Keratinocyte (primary cell): ENCODE measurements at regions not wholly inside any gene's neighbourhood (a gene's known extent, or its start where the extent isn't known, plus 50 kb on each side); places are given as distances from the start of the nearest gene placed in this dataset.

ENCODE experiments used
- DNase-seq: peaks from one replicate; pipeline ENCODE4 v3.0.0-alpha.2; 2011; ENCODE audit warnings: low read depth, missing footprints, low spot score
- FAIRE-seq: peaks from 2 replicates; lab custom pipeline; 2011; peaks lifted over from hg19 to GRCh38; lab: Jason Lieb, UNC
- H2AFZ ChIP-seq: 2 replicates; pipeline ENCODE4 v1.6.0; 2012; ENCODE audit warnings: low read length, control low read depth, inconsistent platforms; ENCODE audit not compliant: control insufficient read depth
- H3K27ac ChIP-seq: 2 replicates; pipeline ENCODE4 v1.5.1; 2011; ENCODE audit warnings: low read length; ENCODE audit not compliant: control insufficient read depth, insufficient read depth
- H3K27me3 ChIP-seq: 3 replicates; pipeline ENCODE4 v1.6.0; 2011; ENCODE audit warnings: low read length; ENCODE audit not compliant: control insufficient read depth, insufficient read depth; ENCODE audit errors: extremely low read depth
- H3K36me3 ChIP-seq, 2 experiments: 2 replicates in 1 of 2; 3 replicates in 1 of 2; pipeline ENCODE4 v1.5.1; 2011; ENCODE audit warnings: low read length in 2 of 2, mild to moderate bottlenecking in 1 of 2; ENCODE audit not compliant: control insufficient read depth in 2 of 2, insufficient read depth in 2 of 2; ENCODE audit errors: extremely low read depth in 1 of 2
- H3K4me1 ChIP-seq: 3 replicates; pipeline ENCODE4 v1.5.1; 2011; ENCODE audit warnings: low read length; ENCODE audit not compliant: control insufficient read depth, insufficient read depth; ENCODE audit errors: extremely low read depth
- H3K4me2 ChIP-seq: 3 replicates; pipeline ENCODE4 v1.6.0; 2011; ENCODE audit warnings: low read depth, low read length; ENCODE audit not compliant: control insufficient read depth, insufficient read depth; ENCODE audit errors: extremely low read depth
- H3K4me3 ChIP-seq, 3 experiments: fragments of 200-600 bp in 1 of 3; sonication (generic) in 1 of 3; 2 replicates in 2 of 3; 3 replicates in 1 of 3; pipeline ENCODE4 v1.5.1; 2011 to 2016; ENCODE audit warnings: low read length in 3 of 3, mild to moderate bottlenecking in 3 of 3, control low read depth in 2 of 3, inconsistent platforms in 1 of 3, low read depth in 1 of 3, mixed read lengths in 1 of 3, mixed run types in 1 of 3, moderate library complexity in 1 of 3; ENCODE audit not compliant: control insufficient read depth in 2 of 3, insufficient read depth in 2 of 3; ENCODE audit errors: extremely low read depth in 1 of 3
- H3K79me2 ChIP-seq: 2 replicates; pipeline ENCODE4 v1.6.0; 2012; ENCODE audit warnings: low read length; ENCODE audit not compliant: control insufficient read depth, insufficient read depth
- H3K9ac ChIP-seq: 3 replicates; pipeline ENCODE4 v1.6.0; 2011; ENCODE audit warnings: low read length; ENCODE audit not compliant: control insufficient read depth, insufficient read depth; ENCODE audit errors: extremely low read depth
- H3K9me1 ChIP-seq: 3 replicates; pipeline ENCODE4 v1.6.0; 2011; ENCODE audit warnings: low read length; ENCODE audit not compliant: control insufficient read depth, insufficient read depth; ENCODE audit errors: extremely low read depth
- H3K9me3 ChIP-seq: 2 replicates; pipeline ENCODE4 v1.5.1; 2012; ENCODE audit warnings: low read depth, low read length; ENCODE audit not compliant: control insufficient read depth
- H4K20me1 ChIP-seq: 3 replicates; pipeline ENCODE4 v1.6.0; 2011; ENCODE audit warnings: low read length; ENCODE audit not compliant: control insufficient read depth, insufficient read depth; ENCODE audit errors: extremely low read depth
- EZH2 ChIP-seq: IDR thresholded peaks from one replicate; pipeline ENCODE4 v1.6.1; 2012; ENCODE audit warnings: inconsistent platforms, mild to moderate bottlenecking, low read length, moderate library complexity
- dilution Hi-C: fragments of 300-500 bp; cut with MboI; formaldehyde crosslinking; loops from one replicate; pipeline ENCODE4 v1.7.0; 2020; ENCODE audit warnings: low sequenced_read_pairs; ENCODE audit not compliant: extremely low pct_ligation_motif_present
- TF ChIP-seq, protein P1 (sequence below), 3 experiments: IDR thresholded peaks in 1 of 3; conservative IDR thresholded peaks in 1 of 3; optimal IDR thresholded peaks in 1 of 3; 2 replicates in 2 of 3; 3 replicates in 1 of 3; pipeline versions ENCODE3 to v1.5.1; 2011; ENCODE audit warnings: low read length in 3 of 3, mild to moderate bottlenecking in 3 of 3, moderate library complexity in 2 of 3, control low read depth in 1 of 3, inconsistent platforms in 1 of 3; ENCODE audit not compliant: insufficient read depth in 2 of 3; ENCODE audit errors: extremely low read depth in 1 of 3

DNA sequence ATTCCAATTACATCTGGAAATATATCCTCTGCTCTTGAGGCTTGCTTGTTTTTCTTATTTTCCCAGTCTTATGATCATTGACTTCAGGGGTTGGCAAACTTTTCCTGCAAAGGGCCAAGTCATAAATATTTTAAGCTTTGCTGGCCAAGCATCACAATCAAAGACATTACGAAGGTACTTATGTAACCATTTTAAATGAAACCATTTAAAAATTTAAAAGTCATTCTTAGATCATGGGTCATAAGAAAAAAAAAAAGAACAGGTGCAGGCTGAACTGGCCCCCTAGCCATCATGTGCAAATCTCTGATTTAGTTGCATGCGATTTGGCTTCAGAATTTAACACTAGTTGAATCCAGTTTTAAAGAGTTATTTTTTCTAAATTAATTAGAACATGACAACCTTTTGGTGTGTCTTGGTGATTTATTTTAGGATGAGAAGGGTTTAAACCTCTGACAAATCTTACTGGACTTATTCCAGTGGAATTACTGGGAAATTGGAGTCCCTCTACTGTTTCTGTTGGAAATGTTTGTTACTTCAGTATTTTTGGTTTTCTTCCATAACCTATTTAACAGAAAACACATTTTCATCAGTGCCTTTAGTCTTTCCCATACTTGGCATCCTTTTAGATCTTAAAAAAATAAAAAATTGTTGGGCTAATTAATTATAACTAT, 148.1 kb downstream of the NHLRC3 start:
- Histone ChIP-seq H3K9ac (no peak overlapping the region), H3K4me3 (no peak overlapping the region), H3K79me2 (no peaks in the 10 kb centered on the region), H3K9me1 (no peaks in the 10 kb centered on the region), H3K9me3 (no peaks in the 10 kb centered on the region), H3K4me1 (no peaks in the 10 kb centered on the region), H3K4me2 (no peak overlapping the region), H3K36me3 (no peaks in the 10 kb centered on the region), H3K27ac (no peak overlapping the region), H2AFZ (no peak overlapping the region), H4K20me1 (no peaks in the 10 kb centered on the region), H3K27me3 (no peaks in the 10 kb centered on the region)
- dilution Hi-C loops, result no loop called here
- FAIRE-seq (no peak), DNase-seq (no peak)
- TF ChIP-seq EZH2, result no peak

- H3K4me3 ChIP-seq, result no peak overlapping the region
- no peaks in the 10 kb centered on the region for H3K4me1 ChIP-seq
- no peak overlapping the region for H3K27ac ChIP-seq
- no peak overlapping the region for H3K9ac ChIP-seq
- DNase-seq (no peak), FAIRE-seq (no peak)
- H3K79me2 ChIP-seq, result no peaks in the 10 kb centered on the region
- no peak overlapping the region for H2AFZ ChIP-seq
- H4K20me1 ChIP-seq, result no peaks in the 10 kb centered on the region
- no peaks in the 10 kb centered on the region for H3K9me1 ChIP-seq
- H3K4me2 ChIP-seq, result no peak overlapping the region
- no peaks in the 10 kb centered on the region for H3K27me3 ChIP-seq
- H3K9me3 ChIP-seq, result no peaks in the 10 kb centered on the region
- no peak for TF ChIP-seq EZH2
- H3K36me3 ChIP-seq, result no peaks in the 10 kb centered on the region
- dilution Hi-C loops, result no loop called here
These were observed 151.5 kb downstream of the NHLRC3 start for GRCh38 chr13:39189778-39190177.

GRCh38 chr13:39196965-39197646, 158.8 kb downstream of the NHLRC3 start:
- Histone ChIP-seq H4K20me1 (no peaks in the 10 kb centered on the region), H3K9me1 (no peaks in the 10 kb centered on the region), H3K9me3 (no peaks in the 10 kb centered on the region), H3K79me2 (no peaks in the 10 kb centered on the region), H3K4me1 (no peaks in the 10 kb centered on the region), H3K27me3 (no peaks in the 10 kb centered on the region), H3K4me2 (no peak overlapping the region), H2AFZ (no peak overlapping the region), H3K9ac (no peak overlapping the region), H3K4me3 (no peak overlapping the region), H3K36me3 (no peaks in the 10 kb centered on the region), H3K27ac (no peak overlapping the region)
- dilution Hi-C loops, result no loop called here
- TF ChIP-seq EZH2, result no peak
- TF ChIP-seq, protein P1, sequence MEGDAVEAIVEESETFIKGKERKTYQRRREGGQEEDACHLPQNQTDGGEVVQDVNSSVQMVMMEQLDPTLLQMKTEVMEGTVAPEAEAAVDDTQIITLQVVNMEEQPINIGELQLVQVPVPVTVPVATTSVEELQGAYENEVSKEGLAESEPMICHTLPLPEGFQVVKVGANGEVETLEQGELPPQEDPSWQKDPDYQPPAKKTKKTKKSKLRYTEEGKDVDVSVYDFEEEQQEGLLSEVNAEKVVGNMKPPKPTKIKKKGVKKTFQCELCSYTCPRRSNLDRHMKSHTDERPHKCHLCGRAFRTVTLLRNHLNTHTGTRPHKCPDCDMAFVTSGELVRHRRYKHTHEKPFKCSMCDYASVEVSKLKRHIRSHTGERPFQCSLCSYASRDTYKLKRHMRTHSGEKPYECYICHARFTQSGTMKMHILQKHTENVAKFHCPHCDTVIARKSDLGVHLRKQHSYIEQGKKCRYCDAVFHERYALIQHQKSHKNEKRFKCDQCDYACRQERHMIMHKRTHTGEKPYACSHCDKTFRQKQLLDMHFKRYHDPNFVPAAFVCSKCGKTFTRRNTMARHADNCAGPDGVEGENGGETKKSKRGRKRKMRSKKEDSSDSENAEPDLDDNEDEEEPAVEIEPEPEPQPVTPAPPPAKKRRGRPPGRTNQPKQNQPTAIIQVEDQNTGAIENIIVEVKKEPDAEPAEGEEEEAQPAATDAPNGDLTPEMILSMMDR (optimal IDR thresholded peaks at IDR 0.05 in 1 of 3, IDR thresholded peaks at IDR 0.05 in 1 of 3, conservative IDR thresholded peaks at IDR 0.05 in 1 of 3; ENCODE audit: extremely low read depth in 1 of 3, insufficient read depth in 2 of 3, low read length in 3 of 3), result no peak
- DNase-seq, result no peak
- no peak for FAIRE-seq
